DMS53 treated with DMSO at 0.1 percent for 48 hours (cell line): ENCODE measurements at regions not wholly inside any gene's neighbourhood (a gene's known extent, or its start where the extent isn't known, plus 50 kb on each side); places are given as distances from the start of the nearest gene placed in this dataset.
"Not testable (repeated sequence)": the region's sequence is repeated elsewhere in the genome, so short reads cannot be mapped to it uniquely, and the experiment has no call there.

Experiments used
- DNase-seq: peaks from one replicate; lab custom pipeline; 2025; ENCODE audit not compliant: unreplicated experiment; lab: John Stamatoyannopoulos, UW

- no peak for DNase-seq
These were observed 231.4 kb upstream of the TUT7 start for GRCh38 chr9:86585422-86586143.

- DNase-seq, result no peak
These were observed 226.5 kb upstream of the TUT7 start for GRCh38 chr9:86580688-86581087.

GRCh38 chr9:86578722-86579121 lies 224.5 kb upstream of the TUT7 start:
- DNase-seq, result no peak

- DNase-seq, result no peak
These were observed 223.5 kb upstream of the TUT7 start for GRCh38 chr9:86577420-86578333.

GRCh38 chr9:86575825-86576525 lies 221.8 kb upstream of the TUT7 start:
- no peak for DNase-seq

GRCh38 chr9:86575137-86575536 lies 220.9 kb upstream of the TUT7 start:
- no peak for DNase-seq

GRCh38 chr9:86573886-86574285 lies 219.7 kb upstream of the TUT7 start:
- no peak for DNase-seq

- DNase-seq, result no peak
These were observed 218.7 kb upstream of the TUT7 start for GRCh38 chr9:86572904-86573303.

GRCh38 chr9:86565603-86566002 lies 211.4 kb upstream of the TUT7 start:
- not testable (repeated sequence) for DNase-seq

- DNase-seq, result no peak
These were observed 209.7 kb upstream of the TUT7 start for GRCh38 chr9:86563936-86564335.

GRCh38 chr9:86563350-86563749 lies 209.1 kb upstream of the TUT7 start:
- no peak for DNase-seq

GRCh38 chr9:86562691-86563090 lies 208.5 kb upstream of the TUT7 start:
- no peak for DNase-seq

GRCh38 chr9:86557918-86558317 lies 203.7 kb upstream of the TUT7 start:
- no peak for DNase-seq

GRCh38 chr9:86557063-86557766 lies 203.0 kb upstream of the TUT7 start:
- no peak for DNase-seq

- no peak for DNase-seq
These were observed 201.5 kb upstream of the TUT7 start for GRCh38 chr9:86555661-86556060.

GRCh38 chr9:86550401-86550800 lies 196.2 kb upstream of the TUT7 start:
- DNase-seq, result no peak

GRCh38 chr9:86549920-86550319 lies 195.7 kb upstream of the TUT7 start:
- DNase-seq, result no peak

- DNase-seq, result no peak
These were observed 195.2 kb upstream of the TUT7 start for GRCh38 chr9:86549401-86549811.

GRCh38 chr9:86548220-86548619 lies 194.0 kb upstream of the TUT7 start:
- no peak for DNase-seq

- no peak for DNase-seq
These were observed 193.4 kb upstream of the TUT7 start for GRCh38 chr9:86547571-86547970.

- DNase-seq, result no peak
These were observed 192.5 kb upstream of the TUT7 start for GRCh38 chr9:86546712-86547111.
